Upper lobe of left lung (tissue), 6 donors: ENCODE measurements at regions not wholly inside any gene's neighbourhood (a gene's known extent, or its start where the extent isn't known, plus 50 kb on each side); places are given as distances from the start of the nearest gene placed in this dataset.

ENCODE experiments used
- ATAC-seq, 2 donors: fragments of 200-7000 bp; cut with Tn5 transposase; one replicate each; pipeline ENCODE4 v1.9.1; 2022; ENCODE audit warnings: mild to moderate bottlenecking in 2 of 2, moderate library complexity in 2 of 2; ENCODE audit not compliant: low FRiP score in 2 of 2
- DNase-seq, 2 donors: peaks; one replicate each; pipeline ENCODE4 v3.0.0-alpha.2; 2019 to 2020
- H3K27ac ChIP-seq, 4 donors: fragments of 200-600 bp; sonication (generic); one replicate each; pipeline ENCODE4 v1.5.1; 2016 to 2019
- H3K27me3 ChIP-seq, 4 donors: fragments of 200-600 bp; sonication (generic); one replicate each; pipeline ENCODE4 v1.5.1; 2017 to 2019
- H3K36me3 ChIP-seq, 4 donors: fragments of 200-600 bp; sonication (generic); one replicate each; pipeline ENCODE4 v1.5.1; 2016 to 2019
- H3K4me1 ChIP-seq, 4 donors: fragments of 200-600 bp; sonication (generic); one replicate each; pipeline ENCODE4 v1.5.1; 2018 to 2019
- H3K4me3 ChIP-seq, 4 donors: fragments of 200-600 bp; sonication (generic); one replicate each; pipeline ENCODE4 v1.5.1; 2017 to 2019; ENCODE audit warnings: mild to moderate bottlenecking in 2 of 4, moderate library complexity in 1 of 4
- H3K9me3 ChIP-seq, 4 donors: fragments of 200-600 bp; sonication (generic); one replicate each; pipeline ENCODE4 v1.5.1; 2018 to 2019
- EP300 ChIP-seq, 4 donors: sonication (generic); formaldehyde crosslinking; IDR thresholded peaks; one replicate each; pipeline ENCODE4 v1.5.1; 2017; ENCODE audit warnings: antibody characterized with exemption in 4 of 4, control low read depth in 2 of 4
- POLR2A ChIP-seq, 4 donors: fragments of 450-650 bp; IDR thresholded peaks; one replicate each; pipeline ENCODE4 v1.5.1; 2016 to 2017; ENCODE audit warnings: antibody characterized with exemption in 4 of 4, mild to moderate bottlenecking in 2 of 4
- POLR2AphosphoS5 ChIP-seq, 2 donors: sonication (generic); formaldehyde crosslinking; IDR thresholded peaks; one replicate each; pipeline ENCODE4 v1.5.1; 2017; ENCODE audit warnings: antibody characterized with exemption in 2 of 2
- WGBS, 2 donors: methylation state at CpG; one replicate each; pipeline ENCODE4 v1.1.5; 2017 to 2018; 5-methylcytosine and 5-hydroxymethylcytosine counted together
- TF ChIP-seq, protein P1 (sequence below), 6 experiments: fragments of 450-650 bp in 4 of 6; fragments of 200-600 bp in 2 of 6; sonication (generic) in 2 of 6; IDR thresholded peaks; one replicate each; pipeline ENCODE4 v1.5.1; 2016 to 2019; ENCODE audit warnings: antibody characterized with exemption in 6 of 6
- donor health status: DM: no; HTN: no; CAD: no; lungs with moderate emphysema.
- donor health status: DM: no; HTN: yes; CAD: no; lungs with severe emphysema.

DNA sequence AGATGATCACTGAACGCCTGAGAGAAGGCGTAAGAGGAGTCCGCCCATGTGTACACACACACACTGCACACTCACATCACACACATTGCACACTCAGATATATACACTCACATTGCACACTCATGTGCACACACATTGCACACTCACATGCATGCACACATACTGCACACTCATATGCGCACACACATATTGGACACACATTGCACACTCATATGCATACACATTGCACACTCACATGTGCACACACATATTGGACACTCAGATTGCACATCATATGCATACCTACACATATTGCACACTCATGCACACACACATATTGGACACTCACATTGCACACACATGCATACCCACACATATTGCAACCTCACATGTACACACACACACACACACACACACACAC lies 163.2 kb downstream of the WSCD1 start:
- H3K36me3 ChIP-seq = no peaks in the 10 kb centered on the region
- H3K27ac ChIP-seq = no peak overlapping the region
- H3K9me3 ChIP-seq = no peaks in the 10 kb centered on the region
- ATAC-seq (peak in 1 of 2 donors; percentile 46), DNase-seq (no peak)
- no peaks in the 10 kb centered on the region for H3K4me1 ChIP-seq
- no peaks in the 10 kb centered on the region for H3K27me3 ChIP-seq
- 62 to 88% methylated on average over 4 of the region's 4 CpGs for WGBS, 2 donors
- H3K4me3 ChIP-seq = no peak overlapping the region
- TF ChIP-seq POLR2A (IDR thresholded peaks at IDR 0.05) = no peak
- TF ChIP-seq POLR2AphosphoS5 (IDR thresholded peaks at IDR 0.05) = no peak
- TF ChIP-seq, protein P1, sequence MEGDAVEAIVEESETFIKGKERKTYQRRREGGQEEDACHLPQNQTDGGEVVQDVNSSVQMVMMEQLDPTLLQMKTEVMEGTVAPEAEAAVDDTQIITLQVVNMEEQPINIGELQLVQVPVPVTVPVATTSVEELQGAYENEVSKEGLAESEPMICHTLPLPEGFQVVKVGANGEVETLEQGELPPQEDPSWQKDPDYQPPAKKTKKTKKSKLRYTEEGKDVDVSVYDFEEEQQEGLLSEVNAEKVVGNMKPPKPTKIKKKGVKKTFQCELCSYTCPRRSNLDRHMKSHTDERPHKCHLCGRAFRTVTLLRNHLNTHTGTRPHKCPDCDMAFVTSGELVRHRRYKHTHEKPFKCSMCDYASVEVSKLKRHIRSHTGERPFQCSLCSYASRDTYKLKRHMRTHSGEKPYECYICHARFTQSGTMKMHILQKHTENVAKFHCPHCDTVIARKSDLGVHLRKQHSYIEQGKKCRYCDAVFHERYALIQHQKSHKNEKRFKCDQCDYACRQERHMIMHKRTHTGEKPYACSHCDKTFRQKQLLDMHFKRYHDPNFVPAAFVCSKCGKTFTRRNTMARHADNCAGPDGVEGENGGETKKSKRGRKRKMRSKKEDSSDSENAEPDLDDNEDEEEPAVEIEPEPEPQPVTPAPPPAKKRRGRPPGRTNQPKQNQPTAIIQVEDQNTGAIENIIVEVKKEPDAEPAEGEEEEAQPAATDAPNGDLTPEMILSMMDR (IDR thresholded peaks at IDR 0.05) = no peak
- TF ChIP-seq EP300 (IDR thresholded peaks at IDR 0.05) = no peak

DNA sequence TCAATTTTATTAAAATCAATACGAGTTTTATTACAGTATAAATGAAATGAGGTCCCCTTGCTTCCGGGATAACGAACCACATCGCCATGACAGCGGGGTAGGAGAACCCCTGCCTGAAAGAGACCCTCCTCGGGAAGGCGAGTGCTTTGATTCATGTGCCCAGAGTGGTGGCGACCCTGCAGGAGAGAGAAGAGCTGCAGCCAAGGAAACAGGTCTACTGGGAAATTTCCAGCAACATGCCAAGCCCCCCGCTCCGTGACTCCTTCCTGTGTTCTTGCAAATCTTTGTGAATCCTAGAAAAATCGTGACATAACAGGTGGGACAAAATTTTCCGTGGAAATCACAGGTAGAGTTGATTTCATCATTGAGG lies 162.5 kb downstream of the WSCD1 start:
- Histone ChIP-seq H3K4me3 (no peak overlapping the region), H3K27ac (no peak overlapping the region), H3K4me1 (no peaks in the 10 kb centered on the region), H3K9me3 (no peaks in the 10 kb centered on the region), H3K36me3 (no peaks in the 10 kb centered on the region), H3K27me3 (no peaks in the 10 kb centered on the region)
- ATAC-seq = no peak
- DNase-seq = no peak
- TF ChIP-seq POLR2A (IDR thresholded peaks at IDR 0.05) (no peak), POLR2AphosphoS5 (IDR thresholded peaks at IDR 0.05) (no peak), EP300 (IDR thresholded peaks at IDR 0.05) (no peak)
- TF ChIP-seq, protein P1 (IDR thresholded peaks at IDR 0.05) = no peak
- WGBS, 2 donors = 78 to 83% methylated on average over 12 of the region's 12 CpGs

DNA sequence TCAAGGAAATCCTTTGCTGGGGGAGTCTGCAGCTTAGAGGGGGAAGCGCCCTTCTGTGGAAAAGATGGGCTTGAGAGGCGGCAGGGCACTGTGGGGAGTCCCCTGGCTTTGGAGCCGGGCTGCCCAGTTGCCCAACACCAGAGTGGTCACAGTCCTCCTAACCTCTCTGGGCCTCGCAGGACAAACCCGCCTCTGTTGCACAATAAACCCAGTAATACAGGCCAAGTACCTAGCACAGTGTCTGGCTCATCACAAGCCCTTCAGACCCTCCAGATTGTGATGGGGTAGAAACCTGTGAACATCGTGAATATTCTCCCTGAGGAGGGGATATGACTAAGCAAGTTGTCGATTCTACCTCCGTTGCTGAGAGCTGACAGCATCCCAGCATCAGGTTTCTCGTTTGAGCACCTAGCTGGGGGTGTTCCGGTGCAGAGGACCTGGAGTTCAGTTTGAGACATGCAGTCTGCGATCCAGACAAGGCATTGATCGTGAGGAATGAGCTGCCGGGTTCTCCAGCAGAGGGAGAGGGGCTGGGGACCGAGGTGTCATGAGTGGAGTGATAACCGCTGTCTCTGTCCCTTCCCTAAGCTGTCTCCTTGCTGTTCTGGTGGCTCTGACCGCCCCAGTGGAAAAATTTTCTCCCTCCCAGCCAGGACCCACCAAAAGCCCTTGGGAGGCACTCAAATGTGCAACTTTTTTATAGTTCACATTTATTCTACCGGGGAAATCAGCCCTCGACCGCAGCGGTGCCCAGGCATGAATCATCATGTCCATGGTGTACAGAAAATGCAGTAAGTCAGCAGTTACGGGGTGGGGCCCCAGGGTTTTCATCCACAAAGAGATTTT lies 161.9 kb downstream of the WSCD1 start:
- H3K4me3 ChIP-seq = no peak overlapping the region
- TF ChIP-seq POLR2AphosphoS5 (IDR thresholded peaks at IDR 0.05) (no peak), EP300 (IDR thresholded peaks at IDR 0.05) (no peak), POLR2A (IDR thresholded peaks at IDR 0.05) (no peak)
- TF ChIP-seq, protein P1 (IDR thresholded peaks at IDR 0.05) = no peak
- H3K27ac ChIP-seq = no peak overlapping the region
- no peak for DNase-seq
- H3K27me3 ChIP-seq = no peaks in the 10 kb centered on the region
- 66 to 71% methylated on average over 16 to 21 of the region's 21 CpGs for WGBS, 2 donors
- H3K36me3 ChIP-seq = no peaks in the 10 kb centered on the region
- H3K9me3 ChIP-seq = no peaks in the 10 kb centered on the region
- H3K4me1 ChIP-seq = no peaks in the 10 kb centered on the region
- peak in 1 of 2 donors; percentile 40 for ATAC-seq

DNA sequence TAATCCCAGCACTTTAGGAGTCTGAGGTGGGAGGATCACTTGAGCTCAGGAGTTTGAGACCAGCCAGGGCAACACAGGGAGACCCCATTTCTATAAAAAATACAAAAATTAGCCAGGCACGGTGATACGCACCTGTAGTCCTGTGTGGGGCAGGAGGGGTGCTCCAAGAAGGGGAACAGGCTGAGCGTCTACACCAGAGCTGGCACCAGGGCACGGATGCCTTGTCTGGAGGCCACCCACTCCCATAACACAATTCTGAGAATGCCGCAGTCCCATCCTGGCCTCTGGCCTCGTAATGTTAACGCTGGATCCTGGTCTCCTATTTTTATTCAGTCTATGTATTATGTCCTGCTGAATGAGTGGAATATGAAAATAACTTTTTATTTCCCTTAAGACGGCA lies 161.3 kb downstream of the WSCD1 start:
- no peaks in the 10 kb centered on the region for H3K9me3 ChIP-seq
- no peak for DNase-seq
- H3K27me3 ChIP-seq = no peaks in the 10 kb centered on the region
- H3K36me3 ChIP-seq = no peaks in the 10 kb centered on the region
- H3K27ac ChIP-seq = no peak overlapping the region
- no peak for ATAC-seq
- 78 to 80% methylated on average over 8 of the region's 8 CpGs for WGBS, 2 donors
- no peaks in the 10 kb centered on the region for H3K4me1 ChIP-seq
- TF ChIP-seq, protein P1 (IDR thresholded peaks at IDR 0.05) = no peak
- TF ChIP-seq EP300 (IDR thresholded peaks at IDR 0.05) = no peak
- no peak for TF ChIP-seq POLR2AphosphoS5 (IDR thresholded peaks at IDR 0.05)
- no peak for TF ChIP-seq POLR2A (IDR thresholded peaks at IDR 0.05)
- H3K4me3 ChIP-seq = no peak overlapping the region

DNA sequence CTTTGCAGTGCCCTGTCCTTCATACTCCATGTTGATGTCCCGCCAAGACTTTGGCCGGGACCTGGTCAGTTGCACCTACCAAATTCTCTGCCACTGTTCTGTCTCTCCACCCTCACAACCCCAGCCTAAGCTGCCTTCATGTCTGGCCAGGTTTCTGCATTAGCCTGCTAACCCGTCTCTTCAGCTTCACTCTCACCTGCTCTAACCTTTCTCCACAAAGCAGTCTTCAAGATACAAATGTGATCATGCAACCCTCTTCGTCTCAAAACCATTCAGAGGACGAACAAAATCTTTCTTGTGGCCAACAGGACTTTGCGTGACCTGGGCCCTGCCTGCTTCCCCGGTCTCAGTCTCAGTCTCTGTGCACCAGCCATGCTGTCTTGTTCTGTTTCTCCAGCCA lies 148.2 kb downstream of the WSCD1 start:
- Histone ChIP-seq H3K27ac (no peak overlapping the region), H3K4me1 (no peaks in the 10 kb centered on the region), H3K36me3 (no peaks in the 10 kb centered on the region), H3K4me3 (no peak overlapping the region), H3K9me3 (peaks cover 0 to 6% (median 2%) of the 10 kb centered on the region in 4 donors), H3K27me3 (no peaks in the 10 kb centered on the region)
- 87 to 93% methylated on average over 7 of the region's 7 CpGs for WGBS, 2 donors
- no peak for DNase-seq
- TF ChIP-seq EP300 (IDR thresholded peaks at IDR 0.05) = no peak
- no peak for TF ChIP-seq POLR2AphosphoS5 (IDR thresholded peaks at IDR 0.05)
- TF ChIP-seq POLR2A (IDR thresholded peaks at IDR 0.05) = no peak
- TF ChIP-seq, protein P1 (IDR thresholded peaks at IDR 0.05) = no peak
- no peak for ATAC-seq
